HG03432 (cell line): ENCODE measurements at regions not wholly inside any gene's neighbourhood (a gene's known extent, or its start where the extent isn't known, plus 50 kb on each side); places are given as distances from the start of the nearest gene placed in this dataset.

Source experiments
- ATAC-seq: cut with Tn5 transposase; IDR thresholded peaks from one replicate; pipeline ENCODE4 v1.9.1; 2021; ENCODE audit warnings: mild to moderate bottlenecking, moderate library complexity; ENCODE audit not compliant: unreplicated experiment

DNA sequence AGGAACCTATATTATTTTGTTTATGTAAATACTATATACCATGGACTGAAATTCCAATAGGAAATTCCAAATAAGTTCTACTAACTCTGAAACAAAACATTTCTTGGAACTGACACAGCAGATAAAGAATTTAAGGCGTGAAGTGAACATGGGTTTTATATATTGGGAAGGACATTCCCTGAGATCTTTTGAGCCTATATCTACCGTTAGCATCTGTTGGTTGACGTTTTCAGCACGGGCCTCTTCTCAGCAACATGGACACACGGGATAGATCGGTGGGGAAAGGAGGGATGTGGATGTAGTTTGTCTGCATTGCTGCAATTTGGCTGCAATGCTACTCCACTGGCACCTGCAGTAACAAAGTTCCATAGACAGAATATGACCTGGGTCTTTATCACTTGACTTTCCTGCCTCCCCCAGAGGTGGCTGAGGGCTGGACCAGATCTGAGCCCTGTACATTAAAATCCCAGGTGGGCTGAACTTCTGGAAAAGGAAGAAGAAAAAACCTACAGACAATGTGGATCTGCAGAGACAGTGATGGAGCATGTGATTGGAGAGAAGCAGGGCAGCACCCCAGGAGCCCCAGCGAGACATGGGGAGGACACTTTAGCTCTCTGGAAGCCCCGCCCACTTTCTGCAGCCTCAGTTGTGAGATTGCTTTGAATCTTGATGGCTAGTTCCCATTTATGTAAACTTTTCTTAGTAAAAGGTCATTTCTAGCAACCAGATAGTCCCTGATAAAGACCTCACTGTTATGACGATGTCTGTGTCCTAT, 91.2 kb upstream of the CPEB4 start:
- ATAC-seq, result no peak

DNA sequence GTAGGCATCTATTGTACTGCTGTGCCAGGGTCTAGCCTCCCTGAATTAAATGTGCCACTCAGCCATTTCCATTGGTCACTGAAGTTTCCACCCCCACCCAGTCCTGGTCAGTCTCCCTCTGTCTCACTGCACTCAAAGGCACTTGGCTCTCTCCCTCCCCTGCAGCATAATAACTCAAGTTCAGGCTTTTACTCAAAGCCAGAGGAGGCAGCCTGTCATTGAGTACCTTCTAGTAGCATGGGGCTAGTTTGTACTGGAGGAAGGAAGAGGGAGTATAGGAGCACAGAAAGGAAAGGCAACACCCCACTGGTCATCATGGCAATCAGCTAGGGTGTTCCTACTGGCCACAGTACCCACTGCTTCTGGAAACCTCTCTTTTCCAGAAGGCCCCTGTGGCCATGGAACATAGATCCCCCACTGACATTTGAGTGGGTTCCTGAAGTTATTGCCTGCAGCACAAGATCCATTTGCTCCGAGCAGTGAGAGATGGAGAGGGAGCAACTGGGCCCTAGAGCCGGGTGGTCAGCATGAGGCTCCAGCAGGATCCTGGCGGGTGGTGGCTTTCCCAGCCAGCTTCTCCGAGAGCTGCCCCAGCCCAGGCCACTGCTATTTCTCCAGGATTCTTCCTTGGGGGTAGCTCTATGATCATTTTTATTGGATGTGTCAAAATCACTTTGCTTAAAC, 89.9 kb upstream of the CPEB4 start:
- no peak for ATAC-seq

DNA sequence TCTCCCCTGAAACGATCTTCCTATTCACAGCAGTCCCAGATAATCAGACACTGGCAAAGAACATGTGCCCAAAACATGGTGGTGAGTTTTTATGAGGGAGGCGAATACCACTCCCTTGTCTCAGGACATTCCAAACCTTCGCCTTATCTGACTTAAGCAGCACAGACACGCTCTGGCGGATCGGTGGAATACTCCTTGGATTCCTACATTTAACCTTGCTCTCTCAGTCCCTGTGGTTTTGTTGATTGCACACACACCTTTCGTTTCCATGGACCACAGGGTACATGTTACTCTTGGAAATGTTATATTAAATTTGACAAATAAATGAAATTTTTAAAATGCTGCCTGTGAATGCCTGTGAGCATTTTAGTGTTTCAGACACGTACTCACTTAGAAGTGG, 87.8 kb upstream of the CPEB4 start:
- no peak for ATAC-seq

DNA sequence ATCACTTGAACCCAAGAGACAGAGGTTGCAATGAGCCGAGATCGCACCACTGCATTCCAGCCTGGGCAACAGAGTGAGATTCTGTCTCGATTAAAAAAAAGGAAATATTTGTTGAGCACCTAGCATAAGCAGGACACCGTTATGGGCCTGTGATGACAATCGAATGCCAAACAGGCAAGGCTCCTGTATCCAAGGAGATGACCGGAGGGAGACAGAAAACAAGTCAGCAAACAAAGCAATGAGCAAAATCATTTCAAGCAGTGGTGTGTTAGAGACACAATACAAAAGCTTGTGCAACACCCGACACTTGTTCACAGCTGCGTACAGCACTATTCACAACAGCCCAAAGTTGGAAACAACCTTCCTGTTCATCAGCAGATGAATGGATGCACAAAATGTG, 87.1 kb upstream of the CPEB4 start:
- no peak for ATAC-seq

DNA sequence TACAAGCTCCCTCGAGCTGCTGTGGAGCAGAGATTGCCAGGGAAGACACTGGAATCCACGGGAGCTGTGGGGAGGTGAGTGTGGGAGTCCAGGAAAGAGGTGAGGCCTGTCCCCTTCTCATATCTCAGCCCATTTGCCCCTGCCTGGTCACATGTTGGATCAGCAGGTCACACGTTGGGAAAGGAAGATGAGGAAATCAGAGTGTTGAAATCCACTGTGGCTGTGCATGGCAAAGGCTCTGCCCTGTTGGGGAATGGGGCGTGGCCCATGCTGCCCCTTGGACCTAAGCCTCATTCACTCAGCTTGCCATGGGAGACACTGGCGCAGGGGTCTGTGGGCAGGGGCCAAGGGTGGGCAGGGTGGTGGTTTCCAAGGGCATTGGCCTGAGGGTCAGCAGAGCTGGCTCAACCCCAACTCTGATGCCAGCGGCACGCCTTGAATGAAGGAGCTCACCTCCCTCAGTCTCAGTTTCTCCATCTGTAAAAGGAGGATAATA, 85.4 kb upstream of the CPEB4 start:
- no peak for ATAC-seq

DNA sequence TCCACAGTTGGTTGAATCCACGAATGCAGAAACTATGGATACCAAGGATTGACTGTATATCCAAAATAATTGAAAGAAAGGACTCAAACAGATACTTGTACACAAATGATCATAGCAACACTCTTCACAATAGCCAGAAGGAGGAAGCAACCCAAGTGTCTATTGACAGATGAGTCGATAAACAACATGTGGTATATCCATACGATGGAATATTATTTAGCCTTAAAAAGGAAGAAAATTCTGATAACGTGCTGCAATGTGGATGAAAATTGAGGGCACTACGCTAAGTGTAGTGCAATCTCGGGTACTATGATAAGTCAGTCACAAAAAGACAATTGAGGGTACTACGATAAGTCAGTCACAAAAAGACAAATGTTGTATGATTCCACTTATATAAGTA, 83.6 kb upstream of the CPEB4 start:
- ATAC-seq, result no peak

DNA sequence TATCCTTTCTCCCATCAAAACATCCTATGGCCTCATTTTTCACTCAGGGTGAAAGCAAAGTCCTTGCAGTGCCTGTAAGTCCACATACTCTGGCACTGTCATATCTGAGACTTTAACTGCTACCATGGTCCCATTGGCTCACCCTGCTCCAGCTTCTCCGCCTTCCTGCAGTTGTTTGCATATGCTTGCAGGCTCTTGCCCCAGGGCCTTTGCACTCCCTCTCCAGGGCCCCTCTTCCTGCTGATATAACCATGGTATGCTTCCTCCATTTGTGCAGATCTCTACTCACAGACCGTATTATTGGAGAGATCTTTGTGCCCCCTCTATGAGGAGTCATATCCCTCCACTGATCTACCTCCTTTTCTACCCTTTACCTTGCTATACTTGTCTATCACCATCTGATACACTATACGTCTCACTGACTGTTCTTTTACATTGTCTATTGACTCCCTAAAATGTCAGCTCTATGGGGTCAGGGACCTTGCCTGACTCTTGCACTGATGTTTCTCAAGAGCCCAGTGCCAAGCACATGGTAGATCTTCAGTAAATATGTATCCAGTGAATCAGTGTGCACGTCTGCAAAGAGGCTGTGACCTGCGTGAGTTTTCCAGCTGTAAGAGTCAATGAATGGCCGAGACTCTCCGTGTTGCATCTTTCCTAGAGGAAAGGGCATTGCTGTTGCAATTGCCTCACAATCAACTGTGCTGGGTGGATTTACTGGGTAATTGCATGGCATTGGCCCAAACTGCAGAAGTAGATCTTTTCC, 81.7 kb upstream of the CPEB4 start:
- no peak for ATAC-seq

DNA sequence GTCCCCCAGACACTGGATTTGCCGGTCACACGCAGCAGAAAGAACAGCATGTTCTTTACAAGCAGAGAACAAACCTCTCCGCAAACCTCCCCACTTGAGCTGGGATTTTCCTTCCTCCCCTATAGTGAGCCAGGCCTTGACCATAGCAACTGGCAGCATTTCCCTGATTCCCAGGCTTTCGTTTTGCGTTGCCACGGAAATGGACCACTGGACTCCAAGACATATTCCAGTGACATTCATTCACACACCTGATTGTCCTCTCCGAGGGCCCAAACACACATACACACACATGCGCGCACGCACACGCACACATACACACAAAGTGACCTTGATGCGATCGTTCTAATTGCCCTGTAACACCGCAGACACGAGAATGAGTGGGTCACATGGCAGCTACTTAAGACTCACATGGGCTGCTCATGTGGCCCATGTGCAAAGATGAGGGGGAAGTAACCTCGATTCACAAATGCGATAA, 80.9 kb upstream of the CPEB4 start:
- ATAC-seq, result no peak

DNA sequence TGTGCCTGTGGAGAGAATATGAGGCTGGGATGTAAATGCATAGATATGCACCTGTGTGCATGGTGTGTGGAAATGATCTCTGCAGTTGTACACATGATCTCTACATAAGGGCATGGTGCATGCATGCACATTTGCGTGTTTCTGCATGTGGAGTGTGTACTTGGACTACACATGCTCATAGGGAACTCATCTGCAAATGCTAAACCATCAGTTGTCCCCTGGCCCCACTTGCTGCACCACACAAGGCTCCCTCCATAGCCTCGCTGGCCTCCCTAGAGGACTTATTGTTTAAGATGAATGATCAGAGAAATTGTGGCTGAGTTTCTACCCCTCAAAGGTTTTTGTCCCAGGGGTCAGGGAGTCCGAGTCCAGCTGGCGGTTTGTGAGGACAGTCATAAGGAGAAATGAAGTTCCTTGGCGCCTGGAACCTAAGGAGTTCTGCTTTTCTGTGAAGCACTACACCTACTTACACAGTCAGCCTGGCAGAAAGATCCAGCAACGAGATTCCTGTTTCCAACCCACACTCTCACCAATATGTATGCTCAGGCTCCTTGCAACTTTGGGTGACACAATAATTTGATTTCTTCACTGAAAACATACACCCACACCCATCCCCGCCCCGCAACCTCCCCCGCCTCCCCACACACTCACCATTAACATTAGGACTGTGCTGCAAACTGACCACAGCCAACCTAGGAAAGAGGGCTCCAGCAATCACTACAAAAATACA, 79.9 kb upstream of the CPEB4 start:
- ATAC-seq, result no peak

DNA sequence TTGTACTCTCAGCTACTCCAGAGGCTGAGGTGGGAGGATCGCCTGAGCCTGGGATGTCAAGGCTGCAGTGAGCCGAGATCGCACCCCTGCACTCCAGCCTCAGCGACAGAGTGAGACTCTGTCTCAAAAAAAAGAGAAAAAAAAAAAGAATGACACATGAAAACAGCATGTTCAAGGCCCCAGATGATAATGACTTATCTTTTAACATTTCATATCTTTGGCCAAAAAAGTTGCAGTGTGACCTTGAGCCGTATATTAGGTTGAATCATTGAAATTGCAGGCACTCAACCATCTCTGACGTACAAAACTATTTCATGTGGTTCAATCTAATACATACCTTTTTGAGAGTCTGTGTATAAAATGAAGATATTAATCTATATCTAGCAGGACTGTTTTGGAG, 79.1 kb upstream of the CPEB4 start:
- ATAC-seq, result no peak

DNA sequence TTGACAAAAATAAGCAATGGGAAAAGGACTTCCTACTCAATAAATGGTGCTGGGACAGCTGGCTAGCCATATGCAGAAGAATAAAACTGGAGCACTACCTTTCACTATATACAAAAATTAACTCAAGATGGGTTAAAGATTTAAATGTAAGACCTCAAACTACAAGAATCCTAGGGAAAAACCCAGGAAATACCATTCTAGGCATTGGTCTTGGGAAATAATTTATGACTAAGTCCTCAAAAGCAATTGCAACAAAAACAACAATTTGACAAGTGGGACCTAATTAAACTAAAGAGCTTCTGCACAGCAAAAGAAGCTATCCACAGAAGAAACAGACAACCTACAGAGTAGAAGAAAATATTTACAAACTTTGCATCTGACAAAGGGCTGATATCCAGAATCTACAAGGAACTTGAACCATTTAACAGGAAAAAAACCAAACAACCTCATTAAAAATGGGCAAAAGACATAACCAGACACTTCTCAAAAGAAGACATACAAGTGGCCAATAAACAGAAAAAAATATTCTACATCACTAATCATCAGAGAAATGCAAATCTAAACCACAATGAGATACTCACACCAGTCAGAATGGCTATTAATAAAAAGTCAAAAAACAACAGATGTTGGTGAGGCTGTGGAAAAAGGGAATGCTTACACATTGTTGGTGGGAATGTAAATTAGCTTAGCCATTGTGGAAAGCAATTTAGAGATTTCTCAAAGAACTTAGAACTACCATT, 75.2 kb upstream of the CPEB4 start:
- no peak for ATAC-seq

DNA sequence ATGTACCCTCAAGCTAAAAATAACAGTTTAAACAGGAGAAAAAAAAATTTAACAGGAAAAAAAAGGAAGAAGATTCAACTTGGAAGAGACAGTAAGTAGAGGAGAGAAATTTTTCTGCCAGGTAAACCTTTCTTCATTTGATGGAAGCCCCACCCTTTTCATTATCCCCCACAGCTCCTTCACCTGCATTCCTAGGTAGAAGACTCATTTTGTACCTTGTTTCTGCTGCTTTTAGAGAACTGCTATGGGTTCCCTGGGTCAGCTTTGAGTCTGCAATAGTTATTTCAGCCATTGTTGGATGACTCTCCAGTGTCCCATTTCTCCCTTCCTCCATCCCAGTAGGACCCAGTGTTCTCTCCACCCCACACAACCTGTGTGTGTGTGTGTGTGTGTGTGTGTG, 74.1 kb upstream of the CPEB4 start:
- no peak for ATAC-seq

DNA sequence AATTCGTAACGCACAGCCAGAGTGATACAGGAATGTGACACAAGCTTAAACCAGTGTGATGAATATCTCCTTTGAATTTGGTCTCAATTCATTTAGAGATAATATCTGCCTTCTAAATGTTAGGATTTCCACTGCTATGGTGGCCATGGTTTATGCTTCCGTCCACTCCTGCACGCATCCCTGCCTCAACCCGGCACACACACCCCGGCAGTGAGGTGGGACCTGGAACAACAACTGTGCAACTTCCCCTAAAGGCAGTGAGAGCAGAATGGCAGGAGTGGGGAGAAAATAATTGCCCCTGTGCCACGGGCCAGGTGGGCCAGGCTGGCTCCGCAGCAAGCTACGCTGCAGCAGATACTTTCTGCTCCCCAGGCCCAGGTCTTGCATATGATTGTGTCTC, 72.6 kb upstream of the CPEB4 start:
- no peak for ATAC-seq

DNA sequence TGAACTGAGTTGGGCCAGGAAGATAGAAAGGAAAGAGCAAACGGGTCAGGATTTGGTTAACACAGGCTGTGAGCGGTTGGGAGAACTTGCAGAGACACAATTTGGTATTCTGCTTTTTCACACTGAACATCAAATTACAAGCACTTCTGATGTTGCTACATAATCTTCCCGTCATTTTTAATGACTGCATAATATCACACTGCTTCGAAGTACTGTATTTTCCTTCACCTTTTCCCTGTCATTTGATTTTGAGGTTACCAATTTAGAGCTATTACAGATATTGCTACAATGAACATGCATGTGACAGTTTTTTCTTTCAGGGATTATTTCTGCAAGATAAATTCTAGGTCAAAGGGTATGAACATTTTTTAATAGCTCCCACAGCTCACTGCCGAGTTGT, 71.4 kb upstream of the CPEB4 start:
- no peak for ATAC-seq

DNA sequence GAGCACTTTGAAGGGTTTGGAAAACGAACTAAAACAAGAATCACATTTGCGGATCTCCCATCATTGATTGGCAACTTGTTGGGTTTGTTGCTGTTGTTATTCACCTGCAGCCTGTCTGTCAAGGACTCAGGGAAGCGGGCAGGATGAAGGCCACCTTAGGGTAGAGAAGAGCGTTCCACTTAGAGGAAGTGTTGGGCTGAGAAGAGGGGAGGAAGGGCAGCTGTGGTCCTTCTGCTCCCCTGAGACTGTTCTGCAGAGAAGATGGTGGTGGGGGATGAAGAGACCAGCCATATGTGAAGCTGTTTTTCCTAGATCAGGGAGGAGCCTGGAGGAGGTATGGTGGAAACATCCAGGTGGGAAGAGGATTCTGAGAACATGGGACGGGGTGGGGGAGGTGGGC, 70.6 kb upstream of the CPEB4 start:
- ATAC-seq, result no peak

DNA sequence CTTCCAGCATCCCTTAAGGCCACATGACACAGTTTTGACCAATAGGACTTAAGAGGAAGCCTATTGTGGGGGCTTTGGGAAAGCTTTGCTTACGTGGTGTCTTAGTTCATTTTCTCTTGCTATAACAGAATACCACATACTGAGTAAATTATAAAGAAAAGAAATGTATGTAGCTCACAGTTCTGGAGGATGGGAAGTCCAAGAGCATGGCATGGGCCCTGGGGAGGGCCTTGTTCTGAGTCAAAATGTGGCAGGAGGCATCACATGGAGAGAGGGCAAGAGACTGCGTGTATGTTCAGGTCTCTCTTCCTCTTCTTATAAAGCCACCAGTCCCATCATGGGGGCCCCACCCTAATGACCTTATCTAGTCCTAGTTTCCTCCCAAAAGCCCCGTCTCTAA, 68.6 kb upstream of the CPEB4 start:
- ATAC-seq, result no peak

DNA sequence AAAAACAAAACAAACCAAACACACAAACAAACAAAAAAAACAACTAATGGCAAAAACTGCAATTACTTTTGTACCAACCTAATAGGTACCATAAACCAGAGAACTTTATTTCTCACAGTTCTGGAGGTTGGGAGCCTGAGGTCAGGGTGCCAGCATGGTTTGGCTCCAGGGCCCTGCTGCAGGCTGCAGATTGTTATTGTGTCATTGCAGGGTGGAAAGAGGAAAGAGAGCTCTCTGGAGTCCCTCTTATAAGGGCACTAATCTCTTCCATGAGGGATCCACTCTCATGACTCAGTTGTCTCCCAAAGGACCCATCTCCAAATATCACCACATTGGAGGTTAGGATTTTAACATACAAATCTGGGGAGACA, 64.9 kb upstream of the CPEB4 start:
- ATAC-seq, result no peak

DNA sequence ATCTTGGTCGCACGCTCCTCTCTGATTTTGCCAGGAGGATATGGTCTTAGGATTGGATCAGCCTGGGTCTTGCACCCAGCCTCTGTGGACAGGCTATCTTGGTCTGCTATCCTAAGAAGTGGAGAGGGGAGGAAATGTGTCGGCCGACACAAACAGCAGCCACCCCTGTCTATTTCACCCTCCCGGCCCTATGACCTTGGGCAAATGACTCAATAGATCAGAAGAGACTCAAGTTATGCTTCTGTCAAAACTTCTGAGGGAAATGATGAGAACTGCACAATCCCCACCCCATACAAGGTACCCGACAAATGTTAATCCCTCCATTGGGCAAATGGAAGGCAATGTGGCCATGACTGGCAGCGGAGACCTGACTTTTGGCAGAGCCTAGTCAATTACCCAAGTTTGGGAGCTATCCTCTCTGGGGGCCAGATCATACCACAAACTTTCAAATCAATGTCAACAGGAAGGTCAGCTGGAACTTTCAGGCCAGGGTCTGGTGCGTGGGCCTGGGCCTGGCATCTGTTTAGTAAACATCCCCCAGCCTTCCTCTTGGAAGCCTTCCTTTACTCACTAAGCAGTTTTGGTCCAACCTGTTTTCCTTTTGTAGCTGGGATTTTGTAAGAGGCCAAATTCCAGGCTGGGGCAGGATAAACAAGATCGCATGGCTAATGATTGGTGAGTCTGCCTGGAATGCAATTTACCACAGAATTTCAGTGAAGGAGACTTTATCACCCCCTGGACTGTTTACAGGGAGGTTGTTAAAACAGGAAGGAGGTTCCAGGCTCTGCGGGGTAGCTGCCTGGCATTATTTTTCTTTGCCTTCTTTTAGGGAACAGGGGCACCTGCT, 64.2 kb upstream of the CPEB4 start:
- no peak for ATAC-seq

DNA sequence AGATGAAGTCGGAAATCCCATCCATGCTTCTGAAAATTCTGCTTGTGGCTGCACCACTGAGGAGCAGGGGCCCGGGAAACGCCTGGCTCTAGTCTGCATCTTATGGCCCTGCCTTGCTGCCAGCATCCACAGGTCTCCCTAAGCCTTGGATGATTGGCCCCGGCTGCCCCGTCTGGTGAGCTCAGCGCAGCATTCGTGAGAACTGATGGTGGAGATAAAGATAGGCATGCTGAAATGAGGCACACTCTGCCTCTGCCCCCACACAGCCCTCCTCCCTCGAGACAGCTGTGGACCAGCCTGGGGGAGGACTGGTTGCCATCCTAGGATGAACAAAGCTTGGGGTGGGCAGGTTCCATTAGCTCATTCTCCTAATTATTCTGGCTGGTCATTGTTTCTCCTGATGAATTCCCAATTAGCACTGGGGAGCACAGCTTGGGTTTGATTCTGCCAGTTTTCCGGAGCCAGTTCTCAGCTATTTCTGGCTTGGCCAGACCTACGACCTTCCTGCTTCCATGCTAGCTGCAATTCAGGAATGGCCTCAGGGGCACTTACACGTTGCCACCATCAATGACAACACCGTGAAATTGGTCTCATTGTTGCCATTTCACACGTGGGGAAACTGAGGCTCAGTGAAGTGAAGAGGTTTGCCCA, 62.8 kb upstream of the CPEB4 start:
- ATAC-seq, result no peak
